ENCODE measurements at regions not wholly inside any gene's neighbourhood (a gene's known extent, or its start where the extent isn't known, plus 50 kb on each side); places are given as distances from the start of the nearest gene placed in this dataset.

DNA sequence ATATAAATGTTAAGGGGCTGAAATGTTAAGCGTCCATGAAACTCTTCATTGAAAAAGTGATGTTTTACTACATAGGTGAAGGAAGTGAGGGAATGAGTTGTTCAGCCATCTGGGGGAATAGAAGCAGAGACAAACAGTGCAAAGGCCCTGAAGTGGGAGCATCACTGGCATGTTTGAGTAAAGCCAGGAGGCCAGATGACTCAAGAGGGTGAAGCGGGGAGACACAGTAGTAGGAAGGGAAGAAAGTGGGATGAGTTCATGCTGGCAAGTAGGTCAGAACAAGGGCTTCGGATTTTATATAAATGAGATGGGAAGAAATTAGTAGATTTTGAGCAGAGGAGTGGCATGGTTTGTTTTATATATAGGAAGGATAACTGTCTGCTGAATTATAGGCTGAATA, 112.5 kb upstream of the MAP9 start:
- TF ChIP-seq CTCF (IDR thresholded peaks at IDR 0.05; ENCODE audit: poor library complexity, severe bottlenecking) (no peak), REST (IDR thresholded peaks at IDR 0.05; ENCODE audit: borderline replicate concordance) (no peak), EP300 (conservative IDR thresholded peaks at IDR 0.05; ENCODE audit: poor library complexity, severe bottlenecking) (no peak)

Data from neural cell (in vitro differentiated cells).